ENCODE measurements at regions not wholly inside any gene's neighbourhood (a gene's known extent, or its start where the extent isn't known, plus 50 kb on each side); places are given as distances from the start of the nearest gene placed in this dataset.

GRCh38 chr4:77465271-77465670, 140.3 kb upstream of the CXCL13 start:
- TF ChIP-seq SUZ12 (IDR thresholded peaks at IDR 0.05; ENCODE audit: extremely low read depth, insufficient read depth, insufficient read length) = no peak
- TF ChIP-seq ZNF274 (IDR thresholded peaks at IDR 0.05; ENCODE audit: low read depth, low read length) = no peak
- no peak for TF ChIP-seq YY1 (IDR thresholded peaks at IDR 0.05; ENCODE audit: insufficient read depth, insufficient read length)
- peaks cover 21% of the 10 kb centered on the region; the same call in 1 of the 2 replicates for H3K9me3 ChIP-seq (ENCODE audit: insufficient read depth, low read length)
- DNase-seq (ENCODE audit: low read depth, low spot score) = no peak
- no peaks in the 10 kb centered on the region for H3K36me3 ChIP-seq (ENCODE audit: insufficient read depth, insufficient read length, low read length)
- H3K27me3 ChIP-seq (ENCODE audit: insufficient read depth, insufficient read length) = no peaks in the 10 kb centered on the region
- H3K9ac ChIP-seq (ENCODE audit: insufficient read length, low read depth) = no peak overlapping the region
- H3K4me1 ChIP-seq (ENCODE audit: insufficient read depth, insufficient read length) = no peaks in the 10 kb centered on the region
- H3K4me3 ChIP-seq (ENCODE audit: insufficient read length, low read depth) = no peak overlapping the region

GRCh38 chr4:77466430-77466829, 139.2 kb upstream of the CXCL13 start:
- DNase-seq (ENCODE audit: low read depth, low spot score) = no peak
- Histone ChIP-seq H3K9ac (ENCODE audit: insufficient read length, low read depth) (no peak overlapping the region), H3K27me3 (ENCODE audit: insufficient read depth, insufficient read length) (no peaks in the 10 kb centered on the region), H3K4me3 (ENCODE audit: insufficient read length, low read depth) (no peak overlapping the region), H3K36me3 (ENCODE audit: insufficient read depth, insufficient read length, low read length) (no peaks in the 10 kb centered on the region), H3K4me1 (ENCODE audit: insufficient read depth, insufficient read length) (no peaks in the 10 kb centered on the region), H3K9me3 (ENCODE audit: insufficient read depth, low read length) (peaks cover 21% of the 10 kb centered on the region; the same call in 1 of the 2 replicates)
- TF ChIP-seq SUZ12 (IDR thresholded peaks at IDR 0.05; ENCODE audit: extremely low read depth, insufficient read depth, insufficient read length) (no peak), ZNF274 (IDR thresholded peaks at IDR 0.05; ENCODE audit: low read depth, low read length) (no peak), YY1 (IDR thresholded peaks at IDR 0.05; ENCODE audit: insufficient read depth, insufficient read length) (no peak)

GRCh38 chr4:77471821-77472495, 133.7 kb upstream of the CXCL13 start:
- Histone ChIP-seq H3K36me3 (ENCODE audit: insufficient read depth, insufficient read length, low read length) (no peaks in the 10 kb centered on the region), H3K9ac (ENCODE audit: insufficient read length, low read depth) (no peak overlapping the region), H3K9me3 (ENCODE audit: insufficient read depth, low read length) (no peaks in the 10 kb centered on the region), H3K27me3 (ENCODE audit: insufficient read depth, insufficient read length) (no peaks in the 10 kb centered on the region), H3K4me3 (ENCODE audit: insufficient read length, low read depth) (no peak overlapping the region), H3K4me1 (ENCODE audit: insufficient read depth, insufficient read length) (no peaks in the 10 kb centered on the region)
- TF ChIP-seq SUZ12 (IDR thresholded peaks at IDR 0.05; ENCODE audit: extremely low read depth, insufficient read depth, insufficient read length) (no peak), ZNF274 (IDR thresholded peaks at IDR 0.05; ENCODE audit: low read depth, low read length) (no peak), YY1 (IDR thresholded peaks at IDR 0.05; ENCODE audit: insufficient read depth, insufficient read length) (no peak)
- no peak for DNase-seq (ENCODE audit: low read depth, low spot score)

- TF ChIP-seq ZNF274 (IDR thresholded peaks at IDR 0.05; ENCODE audit: low read depth, low read length) = no peak
- no peak for TF ChIP-seq YY1 (IDR thresholded peaks at IDR 0.05; ENCODE audit: insufficient read depth, insufficient read length)
- no peak for TF ChIP-seq SUZ12 (IDR thresholded peaks at IDR 0.05; ENCODE audit: extremely low read depth, insufficient read depth, insufficient read length)
- Histone ChIP-seq H3K4me3 (ENCODE audit: insufficient read length, low read depth) (no peak overlapping the region), H3K27me3 (ENCODE audit: insufficient read depth, insufficient read length) (no peaks in the 10 kb centered on the region), H3K9ac (ENCODE audit: insufficient read length, low read depth) (no peak overlapping the region), H3K4me1 (ENCODE audit: insufficient read depth, insufficient read length) (no peaks in the 10 kb centered on the region), H3K9me3 (ENCODE audit: insufficient read depth, low read length) (no peaks in the 10 kb centered on the region), H3K36me3 (ENCODE audit: insufficient read depth, insufficient read length, low read length) (no peaks in the 10 kb centered on the region)
- DNase-seq (ENCODE audit: low read depth, low spot score) = peak; percentile 11
Measured at GRCh38 chr4:77473509-77473908, 132.1 kb upstream of the CXCL13 start.

GRCh38 chr4:77481856-77482255, 123.8 kb upstream of the CXCL13 start:
- H3K4me3 ChIP-seq (ENCODE audit: insufficient read length, low read depth) = no peak overlapping the region
- no peaks in the 10 kb centered on the region for H3K9me3 ChIP-seq (ENCODE audit: insufficient read depth, low read length)
- no peaks in the 10 kb centered on the region for H3K36me3 ChIP-seq (ENCODE audit: insufficient read depth, insufficient read length, low read length)
- H3K27me3 ChIP-seq (ENCODE audit: insufficient read depth, insufficient read length) = no peaks in the 10 kb centered on the region
- H3K4me1 ChIP-seq (ENCODE audit: insufficient read depth, insufficient read length) = no peaks in the 10 kb centered on the region
- DNase-seq (ENCODE audit: low read depth, low spot score) = no peak
- H3K9ac ChIP-seq (ENCODE audit: insufficient read length, low read depth) = no peak overlapping the region
- TF ChIP-seq ZNF274 (IDR thresholded peaks at IDR 0.05; ENCODE audit: low read depth, low read length) (no peak), YY1 (IDR thresholded peaks at IDR 0.05; ENCODE audit: insufficient read depth, insufficient read length) (no peak), SUZ12 (IDR thresholded peaks at IDR 0.05; ENCODE audit: extremely low read depth, insufficient read depth, insufficient read length) (no peak)

- TF ChIP-seq ZNF274 (IDR thresholded peaks at IDR 0.05; ENCODE audit: low read depth, low read length) (no peak), YY1 (IDR thresholded peaks at IDR 0.05; ENCODE audit: insufficient read depth, insufficient read length) (no peak), SUZ12 (IDR thresholded peaks at IDR 0.05; ENCODE audit: extremely low read depth, insufficient read depth, insufficient read length) (no peak)
- Histone ChIP-seq H3K9me3 (ENCODE audit: insufficient read depth, low read length) (no peaks in the 10 kb centered on the region), H3K9ac (ENCODE audit: insufficient read length, low read depth) (no peak overlapping the region), H3K4me1 (ENCODE audit: insufficient read depth, insufficient read length) (no peaks in the 10 kb centered on the region), H3K27me3 (ENCODE audit: insufficient read depth, insufficient read length) (no peaks in the 10 kb centered on the region), H3K4me3 (ENCODE audit: insufficient read length, low read depth) (no peak overlapping the region), H3K36me3 (ENCODE audit: insufficient read depth, insufficient read length, low read length) (no peaks in the 10 kb centered on the region)
- no peak for DNase-seq (ENCODE audit: low read depth, low spot score)
Measured at GRCh38 chr4:77488882-77489281, 116.7 kb upstream of the CXCL13 start.

- Histone ChIP-seq H3K4me1 (ENCODE audit: insufficient read depth, insufficient read length) (no peaks in the 10 kb centered on the region), H3K9me3 (ENCODE audit: insufficient read depth, low read length) (0 out of 2 replicates have a peak, but pooled peaks cover 5% of the 10 kb centered on the region), H3K27me3 (ENCODE audit: insufficient read depth, insufficient read length) (no peaks in the 10 kb centered on the region), H3K9ac (ENCODE audit: insufficient read length, low read depth) (no peak overlapping the region), H3K4me3 (ENCODE audit: insufficient read length, low read depth) (no peak overlapping the region), H3K36me3 (ENCODE audit: insufficient read depth, insufficient read length, low read length) (no peaks in the 10 kb centered on the region)
- no peak for DNase-seq (ENCODE audit: low read depth, low spot score)
- no peak for TF ChIP-seq YY1 (IDR thresholded peaks at IDR 0.05; ENCODE audit: insufficient read depth, insufficient read length)
- no peak for TF ChIP-seq SUZ12 (IDR thresholded peaks at IDR 0.05; ENCODE audit: extremely low read depth, insufficient read depth, insufficient read length)
- TF ChIP-seq ZNF274 (IDR thresholded peaks at IDR 0.05; ENCODE audit: low read depth, low read length) = no peak
Measured at GRCh38 chr4:77493120-77493752, 112.4 kb upstream of the CXCL13 start.
